HG03108 (cell line): ENCODE measurements at regions not wholly inside any gene's neighbourhood (a gene's known extent, or its start where the extent isn't known, plus 50 kb on each side); places are given as distances from the start of the nearest gene placed in this dataset.

Experiments
- ATAC-seq: cut with Tn5 transposase; IDR thresholded peaks from one replicate; pipeline ENCODE4 v1.9.1; 2021; ENCODE audit warnings: moderate library complexity; ENCODE audit not compliant: unreplicated experiment

DNA sequence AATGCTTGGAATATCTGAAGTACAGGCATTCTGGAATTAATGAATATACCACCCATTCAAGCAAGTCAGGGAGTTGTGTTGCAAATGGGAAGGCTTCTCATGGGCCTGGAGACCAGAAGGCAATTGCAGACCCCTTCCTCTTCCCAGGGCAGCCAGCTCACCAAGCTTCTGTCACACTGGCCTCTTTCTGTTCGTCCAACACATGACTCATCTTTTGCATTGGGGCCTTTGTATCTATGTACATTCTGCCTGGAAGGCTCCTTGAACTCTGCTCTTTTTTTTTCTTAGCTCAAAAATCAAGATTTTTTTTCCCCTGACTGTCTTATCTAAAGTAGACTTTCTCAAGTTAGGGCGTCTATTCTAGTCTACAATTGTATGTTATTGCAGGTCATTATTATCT is 132.9 kb upstream of the MYLIP start:
- no peak for ATAC-seq

DNA sequence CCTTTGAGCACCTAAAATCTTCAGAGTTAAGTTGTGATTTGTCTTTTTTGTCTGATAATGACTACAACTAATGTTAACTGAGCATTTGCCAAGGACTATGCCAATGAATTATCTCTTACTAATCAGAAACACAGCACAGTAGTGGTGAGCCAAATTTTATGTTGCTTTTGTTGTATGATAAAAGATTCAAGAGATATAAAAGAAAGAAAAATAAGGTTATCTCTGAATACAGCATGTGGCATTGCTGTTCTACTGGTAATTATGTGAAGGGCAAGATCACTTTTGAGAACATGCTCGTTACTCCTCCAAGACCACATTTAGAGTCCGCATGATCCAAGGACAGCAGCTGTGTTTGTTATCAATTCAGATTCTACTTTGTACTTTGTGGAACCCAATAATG is 133.4 kb upstream of the MYLIP start:
- no peak for ATAC-seq

DNA sequence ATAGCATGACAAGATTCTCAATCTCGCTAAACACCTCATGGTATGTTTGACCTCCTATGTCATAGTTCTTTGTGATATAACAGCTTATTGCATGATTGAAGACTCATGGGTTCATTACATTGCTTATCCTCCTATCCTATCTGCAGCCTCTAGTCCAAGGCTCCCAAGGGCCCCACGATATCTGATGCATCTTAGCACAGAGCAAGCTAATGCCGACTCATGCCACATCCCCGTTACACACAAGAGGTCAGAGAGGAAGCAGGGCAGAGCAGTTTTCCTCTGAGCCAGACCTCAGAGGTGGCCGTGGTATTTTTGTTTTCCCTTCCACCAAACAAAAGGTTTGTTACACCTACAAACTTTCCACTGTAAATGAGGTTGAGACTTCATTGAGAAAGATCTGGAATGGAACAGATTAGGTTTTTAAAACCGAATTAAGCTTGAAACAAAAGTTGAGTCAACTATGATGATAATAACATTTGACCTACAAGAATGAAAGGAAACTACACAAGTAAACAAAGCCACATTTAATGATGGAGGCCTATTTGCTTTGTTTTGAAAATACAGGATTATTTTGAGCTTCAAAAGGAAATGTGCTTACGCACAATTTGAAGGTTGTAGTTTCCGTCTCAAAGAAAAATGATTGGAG is 133.9 kb upstream of the MYLIP start:
- no peak for ATAC-seq

DNA sequence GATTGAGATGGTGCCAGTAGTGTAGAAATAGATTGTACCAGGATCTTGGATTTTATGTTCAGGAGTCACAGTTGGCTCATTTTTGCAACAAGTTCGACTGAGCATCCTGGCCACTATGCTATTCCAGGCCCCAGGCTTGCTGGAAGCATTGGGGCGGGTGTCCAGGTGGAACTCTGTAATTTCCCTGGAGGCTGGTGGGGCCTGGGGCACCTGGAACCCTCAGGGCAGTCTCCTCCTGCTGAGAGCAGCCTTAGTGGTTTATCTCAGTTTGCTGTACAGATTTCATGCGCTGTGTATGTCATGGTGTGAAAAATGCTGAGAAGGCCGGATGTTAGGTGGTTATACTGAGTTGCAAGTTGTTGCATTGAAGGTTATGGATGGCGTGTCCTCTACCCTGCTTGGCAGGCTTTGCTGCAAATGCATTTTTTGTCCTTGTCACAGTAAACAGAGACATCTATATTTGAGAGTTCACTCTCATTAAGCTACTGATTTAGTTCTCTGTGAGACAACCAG is 135.1 kb upstream of the MYLIP start:
- no peak for ATAC-seq

DNA sequence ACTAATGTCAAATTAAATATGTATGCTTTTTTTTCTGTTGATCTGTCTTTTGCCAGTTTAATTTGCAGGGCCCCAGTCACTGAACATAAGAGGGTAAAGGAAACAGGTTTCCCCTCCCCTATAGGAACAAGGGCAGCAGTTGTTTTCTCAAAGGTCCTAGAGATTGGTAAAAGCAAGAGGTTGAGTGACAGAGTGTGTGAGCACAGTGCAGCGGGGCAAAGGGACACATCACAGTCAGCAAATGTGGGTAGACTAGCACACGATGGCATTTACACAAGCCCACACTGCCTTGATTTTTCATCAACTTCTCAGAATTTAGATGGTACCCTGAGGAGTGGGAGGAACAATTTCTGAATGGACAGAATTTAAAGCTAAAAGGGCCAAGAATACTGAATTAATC is 138.7 kb upstream of the MYLIP start:
- no peak for ATAC-seq

DNA sequence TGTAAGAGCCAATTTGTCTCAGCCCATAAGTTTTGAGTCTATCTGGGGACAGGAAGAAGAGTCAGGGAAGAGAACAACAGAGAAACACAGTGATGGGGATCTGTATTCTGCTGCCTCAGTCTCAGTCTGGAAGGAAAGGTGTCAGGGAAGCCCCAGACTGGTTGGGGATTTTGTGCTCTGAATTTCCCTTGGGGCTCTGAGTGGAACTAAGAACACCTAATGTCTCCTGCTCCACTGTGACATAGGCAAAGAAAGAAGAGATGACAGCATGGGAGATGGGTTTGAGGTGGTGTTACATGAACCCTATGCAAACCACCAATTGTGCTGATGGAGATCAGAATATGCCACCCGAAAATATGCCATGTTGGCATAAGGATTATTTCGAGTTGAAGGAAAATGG is 139.5 kb upstream of the MYLIP start:
- ATAC-seq = peak; percentile 63

DNA sequence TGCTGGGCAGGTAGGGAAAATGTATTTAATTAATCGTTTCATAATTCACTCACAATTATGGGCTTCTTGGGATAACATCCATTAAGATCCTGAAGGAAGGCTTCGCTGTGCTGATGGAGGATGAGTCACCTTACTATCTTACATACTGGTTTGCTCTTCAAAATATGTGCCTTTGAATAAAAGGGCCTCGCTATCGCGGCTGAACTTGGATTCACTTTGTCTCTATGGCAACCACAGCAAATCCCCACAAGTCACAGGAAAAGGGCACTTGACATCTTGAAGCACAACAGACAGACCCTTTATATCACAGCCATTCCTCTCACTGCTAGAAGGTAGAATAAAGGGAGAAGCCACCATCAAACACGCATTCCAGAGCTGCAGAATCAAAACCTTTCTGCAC is 141.3 kb upstream of the MYLIP start:
- ATAC-seq = no peak

DNA sequence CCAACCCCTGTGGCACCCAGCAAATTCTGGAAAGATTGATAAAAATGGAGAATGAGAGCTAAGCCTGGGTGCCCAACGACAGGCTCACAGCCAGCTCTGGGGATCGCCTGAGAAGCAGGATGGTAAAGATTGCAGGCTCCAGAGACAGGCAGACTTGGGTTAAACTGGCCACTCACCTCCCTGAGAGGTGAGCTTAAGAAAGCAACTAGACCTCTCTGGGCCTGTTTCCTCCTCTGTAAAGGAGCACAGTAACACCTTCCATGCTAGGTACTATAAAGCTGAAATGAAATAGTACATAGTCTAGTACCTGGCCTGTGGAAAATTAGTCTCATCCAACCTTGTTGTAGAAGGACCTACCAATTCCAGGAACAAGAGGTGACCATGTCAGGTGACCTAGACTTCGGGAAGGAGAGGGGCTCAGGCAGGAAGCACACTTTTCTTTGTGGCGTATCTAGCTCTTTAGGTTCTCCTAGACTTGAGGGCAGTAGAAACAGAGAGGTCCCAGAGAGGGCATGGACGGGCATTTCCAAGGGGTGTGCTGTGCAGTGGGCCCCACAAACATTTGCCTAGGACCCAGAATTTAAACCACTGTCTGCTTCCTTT is 142.8 kb upstream of the MYLIP start:
- ATAC-seq = no peak

DNA sequence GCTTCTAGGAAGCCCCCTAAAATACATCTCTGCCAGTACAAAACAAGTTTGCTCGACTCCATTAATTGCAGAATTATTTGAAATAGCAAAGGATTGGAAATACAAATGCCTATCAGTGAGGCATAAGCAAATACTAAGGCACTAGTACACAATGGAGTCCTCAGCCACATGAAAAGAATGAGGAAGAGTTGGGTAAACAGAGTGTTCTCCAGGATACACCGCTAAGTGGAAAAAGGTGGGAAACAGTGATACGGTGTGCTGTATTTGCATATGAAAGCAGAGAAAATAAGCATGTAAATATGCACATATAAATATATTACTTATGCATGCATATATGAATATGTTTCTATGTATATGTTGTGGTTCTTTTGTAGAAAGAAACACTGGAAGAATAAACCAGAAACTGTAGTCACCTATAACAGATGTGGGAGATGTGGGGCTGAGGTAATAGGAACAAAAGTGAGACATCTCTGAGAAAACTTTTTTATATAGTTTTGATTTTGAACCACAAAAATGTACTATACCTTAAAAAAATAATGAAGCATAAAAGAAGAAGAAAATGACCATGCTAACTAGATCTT is 143.4 kb upstream of the MYLIP start:
- ATAC-seq = no peak

DNA sequence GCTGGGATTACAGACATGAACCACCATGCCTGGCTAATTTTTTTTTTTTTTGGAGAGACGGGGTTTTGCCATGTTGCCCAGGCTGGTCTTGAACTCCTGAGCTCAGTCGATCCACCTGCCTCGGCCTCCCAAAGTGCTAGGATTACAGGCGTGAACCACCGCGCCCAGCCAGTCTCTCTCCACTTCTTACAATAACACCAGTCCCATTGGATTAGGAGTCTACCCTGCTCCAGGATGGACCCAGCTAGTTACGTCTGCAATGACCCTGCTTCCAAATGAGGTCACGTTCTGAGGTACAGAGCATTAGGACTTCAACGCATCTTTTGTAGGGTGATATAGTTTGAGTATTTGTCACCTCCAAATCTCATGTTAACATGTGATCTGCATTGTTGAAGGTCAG is 146.9 kb upstream of the MYLIP start:
- no peak for ATAC-seq

DNA sequence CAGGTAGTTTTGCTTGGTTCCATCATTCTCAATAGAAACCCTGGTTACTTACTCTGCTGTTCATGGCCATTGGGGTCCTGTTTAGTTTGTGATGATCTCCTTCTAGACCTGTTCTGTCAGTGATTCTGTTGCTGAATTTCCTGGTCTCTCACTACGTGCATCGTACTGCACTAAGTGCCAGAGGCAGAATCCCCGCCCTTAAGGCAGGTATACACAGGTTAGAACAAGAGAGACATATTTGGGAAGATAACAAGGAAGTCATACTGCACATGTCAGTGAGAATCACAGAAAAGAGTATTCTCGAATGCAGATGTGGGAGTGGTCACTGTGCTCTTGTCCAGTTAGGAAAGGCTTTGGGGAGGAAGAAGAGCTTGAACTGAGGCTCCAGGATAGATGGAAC is 148.1 kb upstream of the MYLIP start:
- ATAC-seq = no peak

DNA sequence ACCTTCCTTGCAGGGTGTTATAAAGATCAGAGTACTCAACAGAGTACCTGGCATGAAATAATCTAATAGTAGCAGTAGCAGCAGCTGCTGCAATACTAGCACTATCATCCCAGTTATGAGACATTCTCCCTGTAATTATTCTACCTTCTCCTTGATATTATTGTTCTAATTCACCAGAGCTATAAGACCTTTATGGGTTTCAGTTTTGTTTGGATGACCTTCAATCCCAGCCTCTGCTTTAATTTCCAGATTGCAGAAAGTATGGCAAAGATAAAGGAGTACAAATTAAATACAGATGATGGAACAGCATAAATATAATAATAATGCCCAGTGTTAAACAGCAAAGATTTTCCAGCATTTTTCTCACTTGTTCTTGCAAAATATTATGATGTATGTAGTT is 150.5 kb upstream of the MYLIP start:
- ATAC-seq = no peak

DNA sequence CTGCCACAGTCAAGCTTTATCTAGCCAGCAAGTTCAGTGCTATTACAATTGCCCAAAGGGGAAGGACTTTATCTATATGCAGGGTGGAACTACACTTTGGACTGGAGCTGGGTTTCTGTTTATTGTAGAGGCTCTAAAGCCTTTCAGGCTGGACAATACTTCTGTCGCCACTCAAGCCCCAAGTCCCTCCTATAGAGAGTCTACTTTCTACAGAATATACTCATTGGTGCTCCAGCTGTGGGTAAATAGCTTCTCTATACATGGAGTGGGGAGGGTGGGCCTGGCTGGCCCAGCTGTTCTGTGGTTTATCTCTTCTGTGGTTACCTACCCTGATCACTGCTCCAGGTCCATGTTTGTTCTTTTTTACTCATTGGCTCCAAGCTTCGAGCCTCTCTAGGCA is 151.8 kb upstream of the MYLIP start:
- no peak for ATAC-seq

DNA sequence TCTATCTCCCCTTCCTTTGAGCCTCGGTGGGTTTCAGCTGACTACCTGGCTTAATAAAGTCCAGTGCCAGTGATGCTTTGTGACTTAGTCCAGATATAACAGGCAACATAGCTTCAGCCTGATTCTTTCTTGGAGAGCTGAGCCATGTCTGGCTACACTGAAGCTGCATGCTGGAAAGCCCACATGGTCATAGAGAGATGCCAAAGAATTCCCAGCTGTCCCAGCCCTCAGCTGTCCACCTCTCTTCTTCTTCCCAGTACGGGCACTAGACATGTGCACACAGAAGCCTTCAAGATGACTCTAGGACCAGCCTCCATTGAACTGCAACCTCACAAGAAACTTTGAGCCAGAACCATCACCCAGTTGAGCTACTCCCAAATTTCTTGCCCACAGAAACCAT is 154.1 kb upstream of the MYLIP start:
- ATAC-seq = no peak

DNA sequence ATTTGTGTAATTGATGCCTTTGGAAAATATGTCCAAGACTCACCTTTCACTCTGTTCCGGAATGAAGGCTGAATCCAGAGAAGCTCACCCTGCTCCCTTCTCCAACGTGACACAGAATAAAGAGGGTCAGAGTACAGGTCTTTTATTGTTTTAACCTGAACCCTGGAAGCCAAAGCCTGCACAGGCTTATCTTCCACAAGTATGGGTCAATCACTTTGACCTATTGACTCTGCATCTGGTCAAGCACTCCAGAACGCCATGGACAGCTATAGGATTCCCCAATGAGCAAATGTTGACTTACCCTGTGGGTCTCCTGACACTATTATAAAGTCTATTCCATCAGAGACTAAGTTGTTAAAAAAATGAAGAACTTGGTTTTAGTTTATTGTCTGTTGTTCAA is 158.4 kb upstream of the MYLIP start:
- no peak for ATAC-seq

DNA sequence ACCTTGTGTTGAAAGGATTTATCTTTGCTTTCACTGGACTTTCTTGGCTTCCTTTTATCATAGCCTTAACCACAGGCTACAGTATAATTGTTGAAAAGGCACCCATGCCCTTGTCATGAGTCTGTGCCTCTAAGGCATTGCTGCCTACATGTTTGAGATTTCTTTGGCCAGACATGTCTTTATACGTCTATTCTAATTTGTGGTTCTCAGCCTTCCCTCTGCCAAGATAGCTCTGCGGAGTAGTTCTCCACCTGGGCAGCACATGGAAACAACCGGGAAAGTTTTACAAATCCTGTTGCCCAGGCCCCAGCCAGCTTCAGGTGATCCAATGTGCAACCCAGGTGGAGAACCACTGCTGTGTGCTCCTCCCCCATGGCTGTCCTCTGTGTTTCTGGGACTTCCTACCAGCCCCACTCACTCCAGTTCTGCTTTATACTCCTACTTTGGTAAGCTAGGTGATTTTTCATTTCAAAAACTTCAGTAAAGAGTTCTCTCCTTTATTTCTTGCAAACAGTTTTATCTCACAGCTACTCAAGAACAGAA is 159.6 kb upstream of the MYLIP start:
- no peak for ATAC-seq

DNA sequence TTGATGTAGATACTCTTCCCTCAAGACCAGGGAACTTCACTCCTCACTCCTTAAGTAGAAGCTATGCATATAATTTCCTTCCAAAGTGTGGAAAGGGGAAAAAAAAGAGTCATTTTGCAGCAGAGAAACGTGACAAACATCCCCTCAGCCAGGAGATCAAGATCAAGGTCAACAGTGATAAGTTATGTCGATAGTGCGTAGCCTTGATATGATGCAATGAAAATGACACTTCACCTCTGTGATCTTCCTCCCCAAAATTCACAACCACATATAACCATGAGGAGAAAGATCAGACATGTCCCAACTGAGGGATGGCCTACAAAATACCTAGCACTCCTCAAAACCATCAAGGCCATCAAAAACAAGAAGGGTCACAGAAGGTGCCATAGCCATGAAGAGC is 160.4 kb upstream of the MYLIP start:
- no peak for ATAC-seq

DNA sequence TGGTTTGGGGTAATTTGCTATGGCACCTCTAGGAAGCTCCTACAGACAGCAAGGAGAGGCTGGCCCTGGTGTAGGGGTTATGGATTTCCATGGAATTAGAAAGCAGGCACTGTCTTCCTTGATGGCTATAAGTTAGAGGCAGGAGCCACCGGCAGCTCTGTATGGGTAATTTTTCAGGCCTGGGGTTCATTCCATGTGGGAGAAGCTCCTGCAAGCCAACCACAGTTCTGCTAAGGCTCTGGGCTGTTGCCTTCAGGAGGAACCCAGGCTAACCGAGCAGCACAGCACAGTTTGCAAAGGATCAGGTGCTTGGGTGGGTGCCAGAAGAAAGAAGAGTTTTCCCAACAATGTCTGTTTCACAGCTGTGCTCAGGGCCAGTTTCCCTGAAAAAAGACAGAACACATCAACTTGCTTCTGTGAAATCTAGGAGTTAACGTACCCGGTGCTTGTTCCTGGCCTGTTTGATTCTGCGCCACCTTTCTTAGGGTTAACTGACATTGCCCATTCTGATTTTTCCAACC is 162.8 kb upstream of the MYLIP start:
- ATAC-seq = no peak

DNA sequence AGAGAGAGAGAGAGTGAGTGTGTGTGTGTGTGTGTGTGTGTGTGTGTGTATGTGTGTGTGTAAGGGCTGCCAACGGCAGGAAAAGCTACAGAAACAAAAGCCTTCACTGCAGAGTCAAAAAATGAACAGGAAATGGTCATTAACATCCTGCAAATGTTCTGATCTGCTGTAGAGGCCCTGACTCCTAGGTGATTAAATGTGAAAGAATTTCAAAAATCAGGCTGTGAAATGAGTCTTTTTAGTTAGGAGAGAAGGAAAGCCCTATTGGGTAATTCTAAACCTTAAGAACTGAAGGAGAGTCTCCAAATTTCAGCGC is 166.5 kb upstream of the MYLIP start:
- ATAC-seq = no peak

DNA sequence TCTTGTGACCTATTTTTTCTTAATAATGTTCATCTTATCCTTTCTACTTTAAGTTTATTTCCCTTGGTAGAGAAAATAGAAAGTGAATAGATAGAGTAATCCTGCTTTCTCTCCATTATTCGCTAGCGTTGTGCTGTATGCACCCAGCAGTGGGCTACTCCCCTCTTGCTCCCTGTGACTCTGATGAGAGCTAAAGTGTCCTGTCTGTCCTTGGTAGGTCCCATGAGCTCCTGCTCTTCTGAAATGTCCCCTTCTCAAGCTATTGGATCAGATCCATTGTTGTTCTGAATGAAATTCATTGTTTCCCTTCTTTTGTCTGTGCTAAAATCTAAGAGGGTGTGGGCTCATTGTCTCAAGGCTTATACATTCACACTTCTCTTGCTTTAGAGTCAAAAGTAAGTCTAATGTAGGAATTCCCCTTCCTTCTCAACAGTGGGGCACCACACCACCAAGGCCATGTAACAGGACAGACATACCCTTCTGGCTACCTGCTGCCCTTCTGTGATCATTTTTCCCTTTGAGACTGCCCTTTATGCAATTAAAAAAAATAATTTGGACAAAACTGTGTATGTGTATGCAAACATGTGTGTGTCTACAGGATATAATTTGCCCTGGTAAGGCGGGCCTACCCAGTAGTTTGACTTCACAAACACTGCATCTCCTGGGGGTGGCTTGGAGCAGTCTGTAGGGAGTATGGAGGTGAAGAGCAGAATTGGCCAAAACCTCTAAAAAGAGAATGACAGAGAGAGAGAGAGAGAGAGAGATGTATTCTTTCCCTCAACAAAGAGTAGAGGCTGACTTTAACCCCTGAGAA is 167.0 kb upstream of the MYLIP start:
- no peak for ATAC-seq
